Caco-2 (cell line): ENCODE measurements at regions not wholly inside any gene's neighbourhood (a gene's known extent, or its start where the extent isn't known, plus 50 kb on each side); places are given as distances from the start of the nearest gene placed in this dataset.

Experiments used
- BruUV-seq: library from RNA; stranded (reverse); fragments of 400-500 nt; replicated peaks from 2 replicates; lab custom pipeline; 2021; lab: Mats Ljungman, UMichigan
- CTCF ChIA-PET: fragments of 300-600 bp; sonication (Branson Sonifier 250); formaldehyde crosslinking; loops from one replicate; lab custom pipeline; 2022; ENCODE audit warnings: antibody characterized with exemption; lab: Charles Lee
- POLR2A ChIA-PET: fragments of 300-600 bp; sonication (Branson Sonifier 250); formaldehyde crosslinking; loops from one replicate; lab custom pipeline; 2022; ENCODE audit warnings: antibody characterized with exemption; lab: Charles Lee
- DNase-seq, 2 experiments: peaks; one replicate each; pipeline versions ENCODE4 v3.0.0 to v3.0.0-alpha.2; 2020 to 2022
- H3K27me3 ChIP-seq: replicated peaks from 2 replicates; pipeline ENCODE4 v1.6.0; 2011; ENCODE audit warnings: low read length; ENCODE audit not compliant: control insufficient read depth, insufficient read depth
- H3K36me3 ChIP-seq: 2 replicates; pipeline ENCODE4 v1.5.1; 2011; ENCODE audit warnings: low read length; ENCODE audit not compliant: control insufficient read depth, insufficient read depth
- H3K4me1 ChIP-seq: fragments of 250-450 bp; sonication (Bioruptor Pico); 2 replicates; pipeline ENCODE4 v1.5.1; 2020; ENCODE audit warnings: mild to moderate bottlenecking
- H3K4me3 ChIP-seq: 2 replicates; pipeline ENCODE4 v1.5.1; 2011; ENCODE audit warnings: low read depth, mild to moderate bottlenecking, control low read depth, low read length
- H3K9me3 ChIP-seq: fragments of 250-450 bp; sonication (Bioruptor Pico); 2 replicates; pipeline ENCODE4 v1.5.1; 2020; ENCODE audit warnings: mild to moderate bottlenecking, moderate library complexity
- H3K27ac Mint-ChIP-seq: one replicate; pipeline ENCODE4 v1.8.0; 2022; ENCODE audit warnings: mixed read lengths; ENCODE audit not compliant: unreplicated experiment
- H3K27me3 Mint-ChIP-seq: one replicate; pipeline ENCODE4 v1.8.0; 2022; ENCODE audit warnings: mixed read lengths; ENCODE audit not compliant: insufficient read depth, unreplicated experiment
- H3K36me3 Mint-ChIP-seq: one replicate; pipeline ENCODE4 v1.8.0; 2022; ENCODE audit warnings: mild to moderate bottlenecking, mixed read lengths; ENCODE audit not compliant: insufficient read depth, unreplicated experiment
- H3K4me1 Mint-ChIP-seq: one replicate; pipeline ENCODE4 v1.8.0; 2022; ENCODE audit warnings: low read depth, mixed read lengths; ENCODE audit not compliant: unreplicated experiment
- H3K4me3 Mint-ChIP-seq: one replicate; pipeline ENCODE4 v1.8.0; 2022; ENCODE audit warnings: mild to moderate bottlenecking, moderate library complexity, mixed read lengths; ENCODE audit not compliant: unreplicated experiment
- H3K9me3 Mint-ChIP-seq: one replicate; pipeline ENCODE4 v1.8.0; 2022; ENCODE audit warnings: mixed read lengths; ENCODE audit not compliant: unreplicated experiment
- CTCF ChIP-seq, 2 experiments: fragments of 200-600 bp in 1 of 2; IDR thresholded peaks; 1 replicate in 1 of 2; 2 replicates in 1 of 2; pipeline versions ENCODE4 v1.5.1 to v1.8.0; 2011 to 2022; ENCODE audit warnings: antibody characterized with exemption in 1 of 2, control low read depth in 1 of 2, inconsistent platforms in 1 of 2, low read depth in 1 of 2, low read length in 1 of 2, mild to moderate bottlenecking in 1 of 2, moderate library complexity in 1 of 2; ENCODE audit not compliant: insufficient read depth in 1 of 2, severe bottlenecking in 1 of 2, unreplicated experiment in 1 of 2
- intact Hi-C: fragments of 100-400 bp; cut with micrococcal nuclease; formaldehyde crosslinking; loops from one replicate; pipeline ENCODE4 v1.10.0; 2022; ENCODE audit not compliant: unreplicated experiment

DNA sequence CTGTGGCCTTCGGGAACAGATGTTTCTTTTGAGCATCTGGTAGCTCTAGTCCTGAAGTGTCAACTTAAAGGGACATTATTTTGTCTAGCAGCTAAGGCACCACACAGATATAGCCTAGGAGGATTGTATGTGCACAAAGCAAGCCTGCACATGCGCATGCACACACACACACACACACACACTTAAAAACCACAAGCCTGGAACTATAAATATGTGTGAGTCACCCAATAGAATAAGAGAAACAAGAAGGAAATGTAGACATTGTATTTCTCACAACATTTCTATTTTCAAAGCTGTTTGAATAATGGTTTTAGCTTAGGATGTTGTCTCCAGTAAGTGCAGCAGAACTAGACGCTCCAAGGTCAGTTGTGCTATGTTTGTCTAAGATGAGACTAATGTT, 516.5 kb downstream of the SUCLA2 start:
- intact Hi-C loops = no loop called here
- Mint-ChIP-seq H3K36me3 (no peaks in the 10 kb centered on the region), H3K9me3 (no peaks in the 10 kb centered on the region), H3K4me3 (no peak overlapping the region), H3K27ac (no peak overlapping the region), H3K27me3 (peaks cover 8% of the 10 kb centered on the region), H3K4me1 (no peaks in the 10 kb centered on the region)
- Histone ChIP-seq H3K27me3 (no peaks in the 10 kb centered on the region; the same call in 1 of the 2 replicates), H3K36me3 (no peaks in the 10 kb centered on the region), H3K9me3 (no peaks in the 10 kb centered on the region), H3K4me3 (no peak overlapping the region), H3K4me1 (no peaks in the 10 kb centered on the region)
- no peak for TF ChIP-seq CTCF (IDR thresholded peaks at IDR 0.05; ENCODE audit: insufficient read depth in 1 of 2, low read depth in 1 of 2, low read length in 1 of 2, severe bottlenecking in 1 of 2, unreplicated experiment in 1 of 2)
- CTCF ChIA-PET = no interaction called here
- no TSS peak for BruUV-seq
- POLR2A ChIA-PET = no interaction called here
- no peak for DNase-seq

- H3K27me3 Mint-ChIP-seq = peaks cover 15% of the 10 kb centered on the region
- no peaks in the 10 kb centered on the region for H3K9me3 Mint-ChIP-seq
- POLR2A ChIA-PET = no interaction called here
- no peaks in the 10 kb centered on the region for H3K36me3 Mint-ChIP-seq
- CTCF ChIA-PET = no interaction called here
- BruUV-seq = no TSS peak
- no peak overlapping the region for H3K4me3 Mint-ChIP-seq
- no peak overlapping the region for H3K4me3 ChIP-seq
- no peak for DNase-seq
- H3K27me3 ChIP-seq = no peaks in the 10 kb centered on the region; the same call in 1 of the 2 replicates
- H3K27ac Mint-ChIP-seq = no peak overlapping the region
- no peaks in the 10 kb centered on the region for H3K4me1 ChIP-seq
- intact Hi-C loops = no loop called here
- no peaks in the 10 kb centered on the region for H3K36me3 ChIP-seq
- TF ChIP-seq CTCF (IDR thresholded peaks at IDR 0.05; ENCODE audit: insufficient read depth in 1 of 2, low read depth in 1 of 2, low read length in 1 of 2, severe bottlenecking in 1 of 2, unreplicated experiment in 1 of 2) = no peak
- no peaks in the 10 kb centered on the region for H3K9me3 ChIP-seq
- H3K4me1 Mint-ChIP-seq = no peaks in the 10 kb centered on the region
Measured at GRCh38 chr13:47481536-47481935, 519.5 kb downstream of the SUCLA2 start.

DNA sequence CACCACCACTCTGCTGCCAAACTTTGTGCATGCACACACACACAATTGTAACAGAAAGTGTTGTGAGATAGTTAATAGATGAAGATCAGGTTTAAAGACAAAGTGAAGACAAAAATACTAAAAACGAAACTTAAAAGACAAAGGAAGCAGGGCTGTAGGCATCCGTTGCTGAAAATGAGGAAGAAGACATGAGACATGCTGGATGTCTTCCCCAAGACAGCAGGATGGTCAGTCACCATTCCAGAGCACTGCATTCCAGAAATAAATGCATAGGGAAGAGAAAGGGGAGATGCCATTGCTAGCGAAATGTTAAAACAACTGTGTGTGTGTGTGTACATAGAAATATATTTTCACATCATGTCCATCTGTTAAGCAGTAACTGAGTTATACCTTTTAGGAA, 520.1 kb downstream of the SUCLA2 start:
- TF ChIP-seq CTCF (IDR thresholded peaks at IDR 0.05; ENCODE audit: insufficient read depth in 1 of 2, low read depth in 1 of 2, low read length in 1 of 2, severe bottlenecking in 1 of 2, unreplicated experiment in 1 of 2) = no peak
- H3K4me3 ChIP-seq = no peak overlapping the region
- POLR2A ChIA-PET = no interaction called here
- H3K27me3 ChIP-seq = no peaks in the 10 kb centered on the region; the same call in 1 of the 2 replicates
- CTCF ChIA-PET = no interaction called here
- Mint-ChIP-seq H3K9me3 (no peaks in the 10 kb centered on the region), H3K4me3 (no peak overlapping the region), H3K27ac (no peak overlapping the region), H3K27me3 (peaks cover 15% of the 10 kb centered on the region), H3K36me3 (no peaks in the 10 kb centered on the region), H3K4me1 (no peaks in the 10 kb centered on the region)
- no peaks in the 10 kb centered on the region for H3K9me3 ChIP-seq
- BruUV-seq = no TSS peak
- intact Hi-C loops = no loop called here
- no peaks in the 10 kb centered on the region for H3K4me1 ChIP-seq
- DNase-seq = no peak
- no peaks in the 10 kb centered on the region for H3K36me3 ChIP-seq
